ENCODE measurements at regions not wholly inside any gene's neighbourhood (a gene's known extent, or its start where the extent isn't known, plus 50 kb on each side); places are given as distances from the start of the nearest gene placed in this dataset.
"Not testable (repeated sequence)": the region's sequence is repeated elsewhere in the genome, so short reads cannot be mapped to it uniquely, and the experiment has no call there.

GRCh38 chr1:234920136-234920842 lies 208.3 kb downstream of the TOMM20 start:
- DNase-seq (ENCODE audit: low read depth, low spot score): no peak

DNA sequence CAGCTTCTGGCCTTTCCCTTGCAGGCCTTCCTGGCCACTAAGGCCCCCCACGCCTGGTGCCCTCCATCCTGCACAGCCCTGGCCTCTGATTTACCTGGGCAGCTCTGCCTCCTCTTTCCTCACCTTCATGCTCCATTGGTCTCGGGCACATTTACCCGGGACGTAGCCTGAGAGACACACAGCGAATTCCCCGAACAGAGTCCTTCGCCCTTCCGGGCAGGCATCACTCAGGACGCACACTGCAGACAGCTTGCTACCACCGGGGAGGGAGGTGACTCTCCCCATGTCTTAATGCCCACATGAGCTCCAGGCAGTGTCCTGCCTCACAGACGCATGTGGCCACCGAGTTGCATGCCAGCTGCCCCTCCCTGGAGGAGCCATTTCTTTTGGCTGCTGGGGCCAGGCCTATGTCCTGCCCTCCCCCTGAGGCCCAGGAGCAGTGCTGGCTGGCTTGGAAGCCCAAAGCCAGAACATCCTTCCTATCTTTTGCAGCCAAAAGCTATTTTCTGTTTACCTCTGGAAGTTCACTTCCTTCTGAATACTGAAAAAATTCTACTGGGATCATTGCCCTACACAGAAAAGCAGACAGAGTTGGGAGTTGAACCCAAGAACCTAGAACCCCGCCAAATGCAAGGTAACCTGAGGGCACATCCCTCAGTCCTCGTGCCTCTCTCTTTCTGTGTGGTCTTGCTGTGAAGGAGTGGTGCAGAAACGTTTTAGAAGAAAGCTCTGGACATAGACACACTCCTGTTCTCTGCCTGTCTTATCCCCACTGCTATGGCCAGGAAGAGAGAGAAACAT lies 209.5 kb downstream of the TOMM20 start:
- DNase-seq (ENCODE audit: low read depth, low spot score): no peak

GRCh38 chr1:234918181-234918841 lies 210.3 kb downstream of the TOMM20 start:
- DNase-seq (ENCODE audit: low read depth, low spot score): peak; percentile 40

- no peak for DNase-seq (ENCODE audit: low read depth, low spot score)
These were observed 211.0 kb downstream of the TOMM20 start for GRCh38 chr1:234917495-234918180.

DNA sequence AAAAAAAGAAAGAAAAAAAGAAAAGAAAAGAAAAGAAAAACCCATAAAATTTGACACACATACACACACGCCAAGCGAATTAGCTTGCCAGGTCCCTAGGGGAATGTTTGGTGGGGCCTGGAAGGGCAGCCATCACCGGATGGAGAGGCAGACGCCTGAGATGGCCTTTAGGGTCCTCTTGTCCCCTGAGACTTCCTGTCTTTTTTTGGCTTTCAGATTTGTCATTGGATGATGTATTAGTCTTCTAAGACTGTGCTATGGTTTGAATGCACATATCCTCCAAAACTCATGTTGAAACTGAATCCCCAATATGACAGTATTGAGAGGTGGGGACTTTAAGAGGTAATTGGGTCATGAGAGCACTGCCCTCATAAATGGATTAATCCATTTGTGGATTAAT lies 211.8 kb downstream of the TOMM20 start:
- no peak for DNase-seq (ENCODE audit: low read depth, low spot score)

DNA sequence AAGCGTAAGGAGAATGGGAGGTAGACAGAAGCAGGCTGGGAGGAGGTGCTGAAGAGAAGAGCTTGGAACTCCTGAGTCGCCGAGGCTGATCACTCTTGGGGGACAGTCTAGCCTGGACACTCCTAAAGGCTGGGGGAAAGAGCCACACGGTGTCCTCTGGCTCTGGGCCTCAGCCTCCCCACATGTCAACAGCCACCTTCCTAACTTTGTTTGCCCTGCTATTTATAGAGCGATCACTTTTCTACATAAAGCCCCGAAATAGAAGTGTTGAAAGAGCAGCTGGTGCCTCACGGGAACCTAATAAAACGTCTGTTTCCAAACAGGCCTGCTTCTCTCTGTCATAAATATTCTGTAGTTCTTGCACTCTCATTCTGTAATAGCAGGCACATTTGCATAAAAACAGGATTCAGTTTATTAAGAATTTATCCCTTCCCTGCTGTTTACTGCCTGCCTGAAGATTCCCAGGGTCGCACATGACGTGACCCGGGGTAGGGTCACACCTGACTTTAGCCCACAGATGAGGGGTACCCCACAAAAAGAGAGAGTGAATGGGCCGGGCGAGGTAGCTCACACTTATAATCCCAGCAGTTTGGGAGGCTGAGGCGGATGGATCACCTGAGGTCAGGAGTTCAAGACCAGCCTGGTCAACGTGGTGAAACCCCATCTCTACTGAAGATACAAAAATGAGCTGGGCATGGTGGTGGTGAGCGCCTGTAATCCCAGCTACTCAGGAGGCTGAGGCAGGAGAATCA lies 212.5 kb downstream of the TOMM20 start:
- DNase-seq (ENCODE audit: low read depth, low spot score): no peak

- no peak for DNase-seq (ENCODE audit: low read depth, low spot score)
These were observed 213.9 kb downstream of the TOMM20 start for GRCh38 chr1:234914606-234915290.

DNA sequence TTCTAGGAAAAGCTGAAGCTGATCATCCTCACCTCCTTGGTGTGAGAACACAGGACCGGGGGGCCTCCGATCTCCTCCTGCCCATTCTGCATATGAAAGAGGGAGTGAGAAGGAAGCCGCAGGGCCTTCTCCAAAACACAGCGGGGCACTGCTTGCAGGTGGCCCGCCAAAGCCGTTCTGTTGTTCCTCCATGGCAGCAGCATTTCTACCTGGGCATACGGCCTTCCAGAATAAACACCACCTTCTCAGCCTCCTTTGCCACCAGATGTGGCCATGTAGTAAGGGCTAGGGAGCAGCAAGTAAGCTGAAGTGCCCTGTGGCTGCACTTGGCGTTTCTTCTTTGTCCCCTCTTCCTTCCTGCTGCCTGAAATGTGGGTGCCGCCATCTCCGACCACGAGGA lies 214.9 kb downstream of the TOMM20 start:
- DNase-seq (ENCODE audit: low read depth, low spot score): no peak

- no peak for DNase-seq (ENCODE audit: low read depth, low spot score)
These were observed 215.4 kb downstream of the TOMM20 start for GRCh38 chr1:234913278-234913649.

GRCh38 chr1:234912548-234913277 lies 215.9 kb downstream of the TOMM20 start:
- no peak for DNase-seq (ENCODE audit: low read depth, low spot score)

GRCh38 chr1:234911787-234912186 lies 216.8 kb downstream of the TOMM20 start:
- no peak for DNase-seq (ENCODE audit: low read depth, low spot score)

- not testable (repeated sequence) for DNase-seq (ENCODE audit: low read depth, low spot score)
These were observed 217.5 kb downstream of the TOMM20 start for GRCh38 chr1:234911136-234911535.

DNA sequence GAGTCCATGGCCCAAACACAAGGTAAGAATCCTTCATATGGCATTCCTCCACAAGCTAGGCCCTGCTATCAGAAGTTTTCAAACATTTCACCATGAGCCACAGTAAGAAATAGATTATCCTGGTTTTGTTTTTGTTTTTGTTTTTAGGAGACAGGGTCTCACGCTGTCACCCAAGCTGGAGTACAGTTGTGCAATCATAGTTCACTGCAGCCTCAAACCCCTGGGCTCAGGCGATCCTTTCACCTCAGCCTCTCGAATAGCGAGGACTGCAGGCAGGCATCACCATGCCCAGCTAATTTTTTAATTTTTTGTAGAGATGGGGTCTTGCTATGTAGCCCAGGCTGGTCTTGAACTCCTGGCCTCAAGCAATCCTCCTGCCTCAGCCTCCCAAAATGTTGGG lies 218.8 kb downstream of the TOMM20 start:
- no peak for DNase-seq (ENCODE audit: low read depth, low spot score)

- DNase-seq (ENCODE audit: low read depth, low spot score): no peak
These were observed 219.3 kb downstream of the TOMM20 start for GRCh38 chr1:234909307-234909810.

DNA sequence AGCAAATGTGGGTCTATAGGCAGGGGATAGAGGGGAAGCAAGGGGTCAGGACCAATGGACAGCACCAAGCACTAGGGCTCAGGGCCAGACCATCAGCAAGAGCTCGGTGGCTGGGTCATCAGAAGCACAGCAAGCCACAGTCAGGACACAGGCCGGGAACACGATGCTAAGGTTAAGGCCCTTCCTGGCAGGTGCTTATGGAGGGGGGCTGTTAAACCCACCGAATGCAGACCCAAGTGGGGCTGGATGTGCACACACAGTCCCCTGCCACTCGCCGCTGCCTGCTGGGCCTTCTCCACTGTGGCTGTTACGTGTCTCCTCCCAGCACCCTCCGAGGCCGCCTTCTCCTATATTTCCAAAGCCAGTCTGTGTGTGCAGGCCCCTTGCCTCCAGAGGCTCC lies 220.1 kb downstream of the TOMM20 start:
- no peak for DNase-seq (ENCODE audit: low read depth, low spot score)

DNA sequence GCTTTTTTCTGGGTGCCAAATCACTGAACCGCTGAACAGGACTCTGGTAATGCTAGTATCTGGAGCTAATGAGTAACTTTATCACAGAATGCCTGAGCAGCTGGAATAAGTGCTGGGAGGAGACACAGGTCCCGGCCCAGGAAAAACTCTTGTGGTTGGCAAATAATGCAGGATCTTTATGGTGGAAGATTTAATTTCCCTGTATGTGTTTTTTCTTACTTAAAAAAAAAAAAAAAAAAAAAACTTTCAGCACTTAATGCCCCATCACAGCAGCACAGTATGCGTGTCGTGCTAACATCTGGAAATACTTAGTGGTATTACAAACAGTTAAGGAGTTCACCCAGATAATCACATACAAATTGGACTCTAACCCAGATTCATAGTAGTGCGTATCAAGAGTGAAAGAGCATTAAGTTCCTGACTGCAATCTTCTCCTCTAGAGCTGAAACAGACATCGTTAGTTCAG lies 220.7 kb downstream of the TOMM20 start:
- peak; percentile 33 for DNase-seq (ENCODE audit: low read depth, low spot score)

DNA sequence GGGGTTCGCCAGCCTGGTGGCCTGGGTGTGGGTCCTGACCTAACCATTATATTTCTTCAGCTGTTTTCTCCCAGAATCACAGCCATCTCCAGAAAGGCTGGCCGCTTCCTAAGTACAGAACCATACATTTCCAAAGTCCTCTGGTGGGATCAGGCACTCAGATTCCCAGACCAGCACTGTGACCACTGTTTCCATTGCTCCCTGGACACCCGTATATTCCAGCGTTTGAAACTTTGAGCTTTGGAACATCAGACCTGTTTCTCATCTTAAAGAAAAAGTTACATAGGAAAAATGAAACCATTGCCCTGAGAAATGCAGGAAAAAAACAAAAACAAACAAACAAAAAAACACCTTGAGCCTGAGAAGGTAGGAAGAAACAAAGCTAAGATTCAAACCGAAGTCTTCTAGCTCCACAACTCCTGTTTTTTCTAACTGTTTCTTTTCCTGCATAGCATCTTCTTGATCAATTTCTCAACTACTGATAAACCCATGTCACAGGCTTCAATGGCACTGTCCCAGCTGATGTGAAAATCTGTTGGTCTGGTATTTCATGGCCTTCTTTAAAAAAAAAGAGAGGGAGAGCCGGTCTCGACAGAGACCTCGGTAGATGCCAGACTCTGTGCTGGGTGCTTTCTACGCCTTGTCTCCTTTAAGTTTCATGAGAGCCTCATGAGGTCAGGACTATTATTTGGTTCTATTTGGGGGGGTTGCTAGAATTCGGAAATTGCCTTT lies 221.3 kb downstream of the TOMM20 start:
- no peak for DNase-seq (ENCODE audit: low read depth, low spot score)

DNA sequence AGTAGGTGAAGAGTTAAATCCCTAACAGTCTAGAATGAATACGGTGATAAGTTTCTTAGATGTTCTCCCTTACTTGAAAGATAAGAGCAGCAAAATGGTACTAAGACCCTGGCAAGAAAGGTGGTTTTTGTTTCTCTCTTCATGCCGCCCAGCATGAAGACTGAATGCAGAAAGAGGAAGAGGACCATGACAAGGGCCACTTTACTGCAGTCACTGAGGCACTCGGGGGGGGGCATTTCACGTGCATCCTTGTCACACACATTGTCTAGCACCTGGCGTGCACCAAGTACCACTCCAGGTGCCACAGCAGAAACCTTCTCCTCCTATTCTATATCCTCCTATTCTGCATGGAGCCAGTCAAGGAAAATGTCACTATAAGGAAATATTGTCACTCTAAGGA lies 222.0 kb downstream of the TOMM20 start:
- DNase-seq (ENCODE audit: low read depth, low spot score): no peak

Data from smooth muscle cell of the brain vasculature (primary cell).